ENCODE measurements at regions not wholly inside any gene's neighbourhood (a gene's known extent, or its start where the extent isn't known, plus 50 kb on each side); places are given as distances from the start of the nearest gene placed in this dataset.

DNA sequence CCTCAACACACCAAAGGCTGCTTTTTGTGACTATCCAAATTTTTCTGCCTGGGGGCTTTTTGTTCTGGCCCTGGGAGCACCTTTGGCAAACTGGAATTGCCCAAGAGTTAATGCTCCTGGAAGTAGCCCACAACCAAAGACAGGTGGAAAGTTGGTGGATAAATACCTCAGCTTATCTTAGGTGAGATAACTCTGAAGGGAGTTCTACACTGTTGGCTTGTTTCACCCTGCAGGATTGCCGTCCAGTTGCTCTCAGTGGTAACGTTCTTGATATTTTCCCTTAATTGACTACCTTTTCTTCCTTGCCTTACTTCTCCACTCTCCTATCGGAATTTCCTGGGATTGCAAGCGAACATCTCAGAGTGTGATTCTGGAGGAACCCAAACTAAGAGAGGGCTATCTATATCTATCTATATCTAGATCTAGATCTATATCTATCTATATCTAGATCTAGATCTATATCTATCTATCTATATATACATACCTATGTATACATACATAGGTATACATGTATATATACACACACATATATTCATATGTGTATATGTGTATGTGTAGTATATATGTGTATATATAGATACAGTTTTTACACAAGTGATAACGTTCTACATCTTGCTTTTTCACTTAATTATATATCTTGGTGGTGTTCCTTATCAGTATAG lies 82.6 kb upstream of the DHX15 start:
- no peak for DNase-seq (ENCODE audit: low spot score)

GRCh38 chr4:24668956-24669355 lies 84.6 kb upstream of the DHX15 start:
- DNase-seq (ENCODE audit: low spot score): no peak

- DNase-seq (ENCODE audit: low spot score): no peak
Observed at GRCh38 chr4:24669751-24670150, 85.4 kb upstream of the DHX15 start.

DNA sequence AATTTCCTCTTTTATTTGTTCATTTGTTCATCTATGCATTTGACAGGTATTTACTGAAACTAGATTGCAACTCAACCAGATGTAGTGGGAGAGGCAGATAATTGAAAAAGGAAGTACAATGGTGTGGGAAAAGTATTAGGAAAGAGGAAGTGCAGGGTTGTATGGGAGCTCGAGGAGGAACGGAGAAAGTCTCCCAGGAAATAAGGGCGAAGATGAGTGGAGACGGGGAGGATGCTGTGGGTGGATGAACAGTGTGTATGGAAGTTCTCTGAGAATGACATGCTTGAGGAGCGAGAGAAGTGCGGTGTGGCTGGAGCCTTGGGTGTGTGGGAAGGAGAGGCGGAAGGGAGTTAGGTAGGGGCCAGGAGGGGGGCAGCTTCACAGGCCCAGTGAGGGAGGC lies 87.5 kb upstream of the DHX15 start:
- no peak for DNase-seq (ENCODE audit: low spot score)

DNA sequence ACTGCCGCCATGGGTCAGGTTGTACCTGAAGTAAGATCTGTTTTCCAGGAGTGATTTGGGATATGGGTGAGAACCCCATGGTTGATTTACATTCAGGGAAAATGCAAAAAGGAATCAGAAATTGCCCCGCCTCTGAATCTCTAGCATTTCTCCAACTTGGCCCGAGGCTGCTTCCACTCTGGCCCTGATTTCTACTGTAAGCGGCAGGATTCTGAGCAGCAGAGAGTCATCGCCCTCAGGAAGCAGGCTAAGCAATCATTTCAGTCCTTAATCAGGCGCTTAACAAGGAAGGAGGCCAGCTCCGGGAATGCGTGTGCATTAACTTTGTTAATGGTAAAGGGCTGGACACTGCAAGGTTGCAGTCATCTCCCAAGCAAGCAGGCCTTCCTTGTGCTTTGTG lies 88.5 kb upstream of the DHX15 start:
- DNase-seq (ENCODE audit: low spot score): no peak

GRCh38 chr4:24674279-24674678 lies 89.9 kb upstream of the DHX15 start:
- DNase-seq (ENCODE audit: low spot score): no peak

- DNase-seq (ENCODE audit: low spot score): no peak
Observed at GRCh38 chr4:24675721-24676389, 91.5 kb upstream of the DHX15 start.

GRCh38 chr4:24677909-24678308 lies 93.6 kb upstream of the DHX15 start:
- no peak for DNase-seq (ENCODE audit: low spot score)

- DNase-seq (ENCODE audit: low spot score): no peak
Observed at GRCh38 chr4:24680746-24681448, 96.5 kb upstream of the DHX15 start.

DNA sequence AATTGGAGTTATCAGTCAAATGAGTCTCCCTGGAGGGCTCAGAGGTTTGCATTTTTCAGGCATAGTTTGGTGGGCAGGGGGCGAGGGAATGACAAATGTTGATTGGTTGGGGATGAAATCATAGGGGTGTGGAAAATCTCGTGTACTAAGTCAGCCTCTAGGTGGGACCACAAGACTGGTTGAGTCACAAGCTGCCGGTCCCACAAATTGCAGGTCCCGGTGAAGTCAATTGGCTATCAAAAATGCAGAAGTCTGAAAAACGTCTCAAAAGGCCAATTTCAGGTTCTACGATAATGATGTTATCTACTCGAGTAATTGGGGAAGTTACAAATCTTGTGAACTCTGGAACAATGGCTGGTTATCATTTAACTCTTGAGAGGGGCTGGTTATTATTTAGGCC lies 98.8 kb upstream of the DHX15 start:
- DNase-seq (ENCODE audit: low spot score): no peak

DNA sequence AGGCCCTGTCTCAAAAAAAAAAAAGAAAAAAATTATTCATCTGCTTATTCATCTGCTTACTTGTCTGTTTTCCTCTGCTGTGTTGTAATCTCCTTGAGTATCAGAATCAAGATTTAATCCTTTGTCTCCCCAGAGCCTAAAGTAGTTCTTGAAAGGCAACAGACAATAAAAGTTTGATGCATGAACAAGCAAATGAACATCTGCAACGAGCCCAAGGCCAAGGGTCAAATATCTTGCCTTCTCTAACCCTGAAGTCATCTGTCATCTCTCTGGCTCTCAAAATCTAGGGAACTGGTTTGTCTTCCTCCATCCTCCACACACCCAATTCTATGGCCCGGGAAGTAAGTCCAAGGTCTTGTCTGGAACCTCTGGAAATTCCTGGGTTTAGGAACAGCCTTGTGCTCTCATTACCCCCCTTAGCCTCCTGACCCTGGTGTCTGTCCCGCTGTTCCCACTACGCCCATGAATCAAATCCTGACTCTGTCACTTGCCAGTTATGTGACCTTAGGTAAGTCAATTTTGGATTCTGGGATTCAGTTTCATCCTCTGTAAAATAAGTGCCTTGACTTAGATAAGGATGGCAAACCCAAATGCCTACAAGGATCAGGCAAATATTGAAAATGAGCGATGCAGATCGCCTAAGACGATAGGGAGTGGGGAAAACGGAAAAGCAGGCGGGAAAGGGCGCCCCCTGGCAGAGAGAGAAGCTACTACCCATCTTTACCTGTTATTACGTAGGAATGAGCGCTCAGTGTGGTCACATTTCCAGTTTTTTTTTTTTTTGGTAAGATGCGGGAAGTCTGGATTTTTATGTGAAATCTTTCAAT lies 102.7 kb upstream of the DHX15 start:
- no peak for DNase-seq (ENCODE audit: low spot score)

GRCh38 chr4:24688453-24688852 lies 104.1 kb upstream of the DHX15 start:
- DNase-seq (ENCODE audit: low spot score): no peak

DNA sequence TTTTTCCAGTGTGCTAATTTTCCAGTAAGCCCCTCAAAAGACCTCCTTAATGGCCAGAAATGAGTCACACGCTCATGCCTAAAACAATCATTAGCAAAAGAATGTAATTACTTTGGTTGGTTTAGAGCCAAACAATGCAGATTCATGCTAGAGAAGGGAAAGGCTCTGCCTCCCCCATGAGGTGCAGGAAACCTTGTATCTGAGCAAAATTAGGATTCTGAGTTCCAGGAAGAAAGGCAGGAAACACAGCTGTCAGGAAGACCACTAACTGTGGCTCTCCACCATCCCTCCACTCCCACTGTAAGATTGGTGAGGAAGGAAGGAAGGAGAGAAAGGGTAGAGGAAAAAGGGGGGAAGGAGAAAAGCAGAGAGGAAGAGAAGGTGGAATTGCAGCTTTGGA lies 104.9 kb upstream of the DHX15 start:
- no peak for DNase-seq (ENCODE audit: low spot score)

- no peak for DNase-seq (ENCODE audit: low spot score)
Observed at GRCh38 chr4:24690436-24690835, 104.9 kb upstream of the SOD3 start.

GRCh38 chr4:24693636-24694035 lies 101.7 kb upstream of the SOD3 start:
- no peak for DNase-seq (ENCODE audit: low spot score)

GRCh38 chr4:24700118-24700517 lies 95.3 kb upstream of the SOD3 start:
- DNase-seq (ENCODE audit: low spot score): no peak

GRCh38 chr4:24701683-24702082 lies 93.7 kb upstream of the SOD3 start:
- DNase-seq (ENCODE audit: low spot score): no peak

GRCh38 chr4:24702281-24702680 lies 93.1 kb upstream of the SOD3 start:
- no peak for DNase-seq (ENCODE audit: low spot score)

DNA sequence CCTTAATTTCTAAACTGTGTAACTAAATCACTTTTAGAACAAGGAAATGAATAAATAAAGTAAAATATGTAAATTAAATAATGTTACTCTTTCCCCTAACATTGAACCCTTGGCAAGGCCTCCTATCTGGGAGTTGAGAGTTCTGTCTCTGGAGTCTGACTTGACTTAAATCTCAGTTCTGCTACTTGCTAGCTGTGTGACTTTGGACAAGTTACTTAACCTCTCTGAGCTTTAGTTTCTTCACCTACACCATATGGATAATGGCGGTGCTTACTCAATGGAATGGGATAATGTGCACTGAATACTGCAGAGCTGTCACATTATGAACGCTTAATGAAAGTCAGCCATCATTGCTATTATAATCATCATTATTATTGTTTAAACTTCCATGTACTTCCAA lies 92.1 kb upstream of the SOD3 start:
- DNase-seq (ENCODE audit: low spot score): no peak

GRCh38 chr4:24704149-24704548 lies 91.2 kb upstream of the SOD3 start:
- DNase-seq (ENCODE audit: low spot score): no peak

GRCh38 chr4:24705016-24705753 lies 90.2 kb upstream of the SOD3 start:
- DNase-seq (ENCODE audit: low spot score): no peak

DNA sequence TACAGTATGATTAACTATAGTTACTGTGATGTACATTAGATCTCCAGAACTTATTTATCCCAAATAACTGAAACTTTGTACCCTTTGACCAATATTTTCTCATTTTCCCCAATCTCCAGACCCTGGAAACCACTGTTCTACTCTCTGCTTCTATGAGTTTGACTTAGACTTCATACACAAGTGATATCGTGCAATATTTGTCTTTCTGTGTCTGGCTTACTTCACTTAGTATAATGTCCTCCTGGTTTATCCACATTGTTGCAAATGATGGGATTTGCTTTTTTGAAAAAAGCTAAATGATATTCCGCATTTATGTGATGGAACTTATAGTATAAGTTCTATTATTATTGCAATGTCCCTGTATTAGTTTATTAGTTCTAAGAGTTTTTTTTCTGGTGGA lies 81.8 kb upstream of the SOD3 start:
- DNase-seq (ENCODE audit: low spot score): no peak
